SK-N-SH (cell line): ENCODE measurements at regions not wholly inside any gene's neighbourhood (a gene's known extent, or its start where the extent isn't known, plus 50 kb on each side); places are given as distances from the start of the nearest gene placed in this dataset.

Experiments used
- CTCF ChIA-PET: fragments of 300-600, 350-600 bp; formaldehyde crosslinking; extraction: SDS; loops from one replicate; lab custom pipeline; 2021; lab: Yijun Ruan, JAX
- POLR2A ChIA-PET: fragments of 350-600 bp; sonication (Branson Sonifier 250); formaldehyde crosslinking; extraction: SDS; loops from one replicate; lab custom pipeline; 2020; ENCODE audit warnings: antibody characterized with exemption, inconsistent platforms; lab: Yijun Ruan, JAX
- DNase-seq: peaks from one replicate; pipeline ENCODE4 v3.0.0; 2012
- H2AFZ ChIP-seq: fragments of 200-600 bp; sonication (generic); 2 replicates; pipeline ENCODE4 v1.8.1; 2016; ENCODE audit warnings: antibody characterized with exemption, mild to moderate bottlenecking, low read depth
- H3F3A ChIP-seq: fragments of 200-600 bp; sonication (generic); replicated peaks from 2 replicates; pipeline ENCODE3; 2016; ENCODE audit warnings: antibody characterized with exemption, mild to moderate bottlenecking; ENCODE audit not compliant: insufficient read depth
- H3K27ac ChIP-seq, 2 experiments: fragments of 200-500 bp in 1 of 2; fragments of 200-600 bp in 1 of 2; sonication (Bioruptor generic) in 1 of 2; sonication (generic), shearing (Covaris generic) in 1 of 2; 2 replicates each; pipeline versions ENCODE4 v1.5.1 to v1.6.1; 2014 to 2016; ENCODE audit warnings: low read depth in 2 of 2, inconsistent platforms in 1 of 2, low read length in 1 of 2, mild to moderate bottlenecking in 1 of 2, mixed read lengths in 1 of 2
- H3K27me3 ChIP-seq: fragments of 200-600 bp; sonication (generic), shearing (Covaris generic); 2 replicates; pipeline ENCODE4 v1.6.1; 2016; ENCODE audit warnings: mixed run types; ENCODE audit not compliant: insufficient read depth
- H3K36me3 ChIP-seq, 2 experiments: fragments of 200-500 bp in 1 of 2; fragments of 200-600 bp in 1 of 2; sonication (Bioruptor generic) in 1 of 2; sonication (generic) in 1 of 2; replicated peaks in 1 of 2; 2 replicates each; pipeline versions ENCODE3 to v1.5.1; 2014 to 2016; ENCODE audit warnings: low read length in 1 of 2, mild to moderate bottlenecking in 1 of 2; ENCODE audit not compliant: insufficient read depth in 2 of 2, control insufficient read depth in 1 of 2
- H3K4me1 ChIP-seq, 2 experiments: fragments of 200-500 bp in 1 of 2; fragments of 200-600 bp in 1 of 2; sonication (Bioruptor generic) in 1 of 2; sonication (generic), shearing (Covaris generic) in 1 of 2; 2 replicates each; pipeline versions ENCODE4 v1.5.1 to v1.6.1; 2014 to 2016; ENCODE audit warnings: low read depth in 1 of 2, low read length in 1 of 2, mixed run types in 1 of 2; ENCODE audit not compliant: insufficient read depth in 2 of 2, control insufficient read depth in 1 of 2
- H3K4me2 ChIP-seq: fragments of 200-600 bp; sonication (generic), shearing (Covaris generic); 2 replicates; pipeline ENCODE4 v1.6.1; 2017; ENCODE audit warnings: mixed run types
- H3K4me3 ChIP-seq, 2 experiments: fragments of 200-500 bp in 1 of 2; fragments of 200-600 bp in 1 of 2; sonication (Bioruptor generic) in 1 of 2; sonication (generic), shearing (Covaris generic) in 1 of 2; 2 replicates each; pipeline versions ENCODE4 v1.5.1 to v1.8.1; 2014 to 2016; ENCODE audit warnings: low read depth in 2 of 2, inconsistent platforms in 1 of 2, low read length in 1 of 2, mild to moderate bottlenecking in 1 of 2, mixed read lengths in 1 of 2, moderate library complexity in 1 of 2
- H3K79me2 ChIP-seq: fragments of 200-600 bp; sonication (generic); 2 replicates; pipeline ENCODE4 v1.8.1; 2017; ENCODE audit warnings: mild to moderate bottlenecking; ENCODE audit not compliant: insufficient read depth
- H3K9ac ChIP-seq: fragments of 200-600 bp; sonication (generic); 2 replicates; pipeline ENCODE4 v1.6.1; 2017; ENCODE audit warnings: mixed run types
- H3K9me2 ChIP-seq: fragments of 200-600 bp; sonication (generic); 2 replicates; pipeline ENCODE4 v1.6.1; 2017; ENCODE audit warnings: mixed run types
- H3K9me3 ChIP-seq: fragments of 200-600 bp; sonication (generic); 2 replicates; pipeline ENCODE4 v1.6.1; 2017; ENCODE audit warnings: mixed run types, mild to moderate bottlenecking, moderate library complexity
- H4K20me1 ChIP-seq: fragments of 200-600 bp; sonication (generic); 2 replicates; pipeline ENCODE4 v1.6.1; 2017; ENCODE audit warnings: mild to moderate bottlenecking, mixed run types; ENCODE audit not compliant: insufficient read depth
- CHD2 ChIP-seq: fragments of 150-350 bp; IDR thresholded peaks from 2 replicates; pipeline ENCODE4 v1.6.1; 2018; ENCODE audit warnings: low read length; ENCODE audit not compliant: partially characterized antibody
- EP300 ChIP-seq, 2 experiments: IDR thresholded peaks; 2 replicates each; pipeline versions ENCODE4 v1.4.0 to v1.6.1; 2012; ENCODE audit warnings: borderline replicate concordance in 1 of 2, low read depth in 1 of 2, low read length in 1 of 2
- FOSL2 ChIP-seq: IDR thresholded peaks from 2 replicates; pipeline ENCODE4 v1.4.0; 2012; ENCODE audit warnings: low read depth, mild to moderate bottlenecking, moderate library complexity, borderline replicate concordance
- FOXJ3 ChIP-seq: sonication (generic); formaldehyde crosslinking; IDR thresholded peaks from 2 replicates; pipeline ENCODE4 v1.5.1; 2020; ENCODE audit warnings: mild to moderate bottlenecking, missing genetic modification reagents
- FOXM1 ChIP-seq: IDR thresholded peaks from 2 replicates; pipeline ENCODE4 v1.4.0; 2012; ENCODE audit warnings: low read depth, mild to moderate bottlenecking
- GABPA ChIP-seq: IDR thresholded peaks from 2 replicates; pipeline ENCODE4 v1.4.0; 2012; ENCODE audit warnings: low read depth, mild to moderate bottlenecking
- MEF2A ChIP-seq: IDR thresholded peaks from 2 replicates; pipeline ENCODE4 v1.4.0; 2012; ENCODE audit warnings: low read depth, borderline replicate concordance
- MXI1 ChIP-seq: IDR thresholded peaks from 2 replicates; pipeline ENCODE4 v1.6.1; 2012; ENCODE audit warnings: mild to moderate bottlenecking, low read depth, low read length, improper control_type of control experiment
- POLR2AphosphoS5 ChIP-seq: IDR thresholded peaks from 2 replicates; pipeline ENCODE4 v1.6.1; 2012; ENCODE audit warnings: low read depth, low read length
- RCOR1 ChIP-seq: fragments of 150-350 bp; IDR thresholded peaks from 2 replicates; pipeline ENCODE4 v1.6.1; 2017; ENCODE audit warnings: antibody characterized with exemption, low read length
- RXRA ChIP-seq: IDR thresholded peaks from 2 replicates; pipeline ENCODE4 v1.4.0; 2012; ENCODE audit warnings: low read depth, mild to moderate bottlenecking, borderline replicate concordance
- SMC3 ChIP-seq: IDR thresholded peaks from 2 replicates; pipeline ENCODE4 v1.6.1; 2012; ENCODE audit warnings: low read depth, low read length, improper control_type of control experiment
- TCF12 ChIP-seq: IDR thresholded peaks from 2 replicates; pipeline ENCODE4 v1.4.0; 2012
- YY1 ChIP-seq: IDR thresholded peaks from 2 replicates; pipeline ENCODE4 v1.4.0; 2012; ENCODE audit warnings: low read depth, mild to moderate bottlenecking
- WGBS: methylation state at CpG from one replicate; pipeline ENCODE4 v1.1.6; 2017; ENCODE audit warnings: low lambda C conversion rate; 5-methylcytosine and 5-hydroxymethylcytosine counted together
- TF ChIP-seq, protein P1 (sequence below): IDR thresholded peaks from 2 replicates; pipeline ENCODE4 v1.6.1; 2012; ENCODE audit warnings: mild to moderate bottlenecking, low read depth, low read length, moderate library complexity
- TF ChIP-seq, protein P2 (sequence below): IDR thresholded peaks from 2 replicates; pipeline ENCODE4; 2012
- TF ChIP-seq, protein P3 (sequence below): fragments of 200-600 bp; sonication (generic); IDR thresholded peaks from 2 replicates; pipeline ENCODE4 v1.6.1; 2017; ENCODE audit warnings: antibody characterized with exemption, mild to moderate bottlenecking, moderate library complexity
- TF ChIP-seq, protein P4 (sequence below): IDR thresholded peaks from 2 replicates; pipeline ENCODE4 v1.4.0; 2012; ENCODE audit warnings: low read depth, borderline replicate concordance

DNA sequence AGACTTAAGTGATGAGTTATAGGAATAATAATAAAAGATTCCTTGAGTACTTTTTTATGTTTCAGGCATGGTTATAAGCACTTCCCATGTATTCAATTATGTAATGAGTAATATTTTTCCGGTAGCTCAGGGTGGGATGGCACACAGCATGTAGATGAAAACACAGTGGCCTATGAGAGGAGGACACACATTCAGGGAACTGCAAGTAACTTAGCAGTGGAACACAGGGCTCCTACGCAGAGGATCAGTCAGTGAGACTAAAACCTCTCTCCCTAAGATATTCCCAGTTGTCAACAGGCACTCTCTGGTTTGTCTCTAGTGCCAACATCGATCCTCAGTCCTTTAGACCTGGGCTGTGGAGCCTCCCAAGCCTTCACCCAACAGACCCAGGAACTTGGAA lies 219.4 kb downstream of the DIO2 start (continued):
- TF ChIP-seq, protein P1, sequence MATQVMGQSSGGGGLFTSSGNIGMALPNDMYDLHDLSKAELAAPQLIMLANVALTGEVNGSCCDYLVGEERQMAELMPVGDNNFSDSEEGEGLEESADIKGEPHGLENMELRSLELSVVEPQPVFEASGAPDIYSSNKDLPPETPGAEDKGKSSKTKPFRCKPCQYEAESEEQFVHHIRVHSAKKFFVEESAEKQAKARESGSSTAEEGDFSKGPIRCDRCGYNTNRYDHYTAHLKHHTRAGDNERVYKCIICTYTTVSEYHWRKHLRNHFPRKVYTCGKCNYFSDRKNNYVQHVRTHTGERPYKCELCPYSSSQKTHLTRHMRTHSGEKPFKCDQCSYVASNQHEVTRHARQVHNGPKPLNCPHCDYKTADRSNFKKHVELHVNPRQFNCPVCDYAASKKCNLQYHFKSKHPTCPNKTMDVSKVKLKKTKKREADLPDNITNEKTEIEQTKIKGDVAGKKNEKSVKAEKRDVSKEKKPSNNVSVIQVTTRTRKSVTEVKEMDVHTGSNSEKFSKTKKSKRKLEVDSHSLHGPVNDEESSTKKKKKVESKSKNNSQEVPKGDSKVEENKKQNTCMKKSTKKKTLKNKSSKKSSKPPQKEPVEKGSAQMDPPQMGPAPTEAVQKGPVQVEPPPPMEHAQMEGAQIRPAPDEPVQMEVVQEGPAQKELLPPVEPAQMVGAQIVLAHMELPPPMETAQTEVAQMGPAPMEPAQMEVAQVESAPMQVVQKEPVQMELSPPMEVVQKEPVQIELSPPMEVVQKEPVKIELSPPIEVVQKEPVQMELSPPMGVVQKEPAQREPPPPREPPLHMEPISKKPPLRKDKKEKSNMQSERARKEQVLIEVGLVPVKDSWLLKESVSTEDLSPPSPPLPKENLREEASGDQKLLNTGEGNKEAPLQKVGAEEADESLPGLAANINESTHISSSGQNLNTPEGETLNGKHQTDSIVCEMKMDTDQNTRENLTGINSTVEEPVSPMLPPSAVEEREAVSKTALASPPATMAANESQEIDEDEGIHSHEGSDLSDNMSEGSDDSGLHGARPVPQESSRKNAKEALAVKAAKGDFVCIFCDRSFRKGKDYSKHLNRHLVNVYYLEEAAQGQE: no peak
- TF ChIP-seq FOXM1 (no peak), SMC3 (no peak), POLR2AphosphoS5 (no peak)

DNA sequence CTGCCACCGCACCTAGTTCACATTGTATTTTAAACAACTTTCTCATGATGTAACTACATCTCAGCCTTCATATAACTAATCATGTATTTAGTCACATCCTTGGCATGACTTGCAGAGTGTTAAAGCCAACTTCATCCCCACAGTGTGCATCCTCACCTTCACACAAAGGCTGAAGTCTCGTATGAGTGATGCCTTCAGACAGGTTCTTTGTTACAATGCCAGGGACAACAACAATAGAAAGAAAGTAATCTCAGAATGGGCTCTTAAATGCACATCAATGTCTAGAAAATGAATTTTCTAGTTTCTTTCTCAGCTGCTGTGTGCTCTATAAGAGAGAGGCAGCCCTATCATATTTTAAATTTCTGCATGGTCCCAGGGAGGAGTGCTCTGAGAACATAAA lies 221.3 kb downstream of the DIO2 start:
- Histone ChIP-seq H3K4me1 (no peaks in the 10 kb centered on the region), H3K4me2 (no peak overlapping the region), H3K9ac (no peak overlapping the region), H3F3A (no peaks in the 10 kb centered on the region), H3K27me3 (no peaks in the 10 kb centered on the region), H3K4me3 (no peak overlapping the region), H4K20me1 (no peaks in the 10 kb centered on the region), H3K27ac (no peak overlapping the region), H3K9me3 (no peaks in the 10 kb centered on the region), H3K79me2 (no peaks in the 10 kb centered on the region), H3K36me3 (no peaks in the 10 kb centered on the region), H3K9me2 (no peaks in the 10 kb centered on the region), H2AFZ (no peak overlapping the region)
- WGBS: 6% methylated on average over 2 of the region's 2 CpGs
- TF ChIP-seq SMC3: no peak
- CTCF ChIA-PET: no interaction called here
- POLR2A ChIA-PET: no interaction called here
- DNase-seq: no peak

DNA sequence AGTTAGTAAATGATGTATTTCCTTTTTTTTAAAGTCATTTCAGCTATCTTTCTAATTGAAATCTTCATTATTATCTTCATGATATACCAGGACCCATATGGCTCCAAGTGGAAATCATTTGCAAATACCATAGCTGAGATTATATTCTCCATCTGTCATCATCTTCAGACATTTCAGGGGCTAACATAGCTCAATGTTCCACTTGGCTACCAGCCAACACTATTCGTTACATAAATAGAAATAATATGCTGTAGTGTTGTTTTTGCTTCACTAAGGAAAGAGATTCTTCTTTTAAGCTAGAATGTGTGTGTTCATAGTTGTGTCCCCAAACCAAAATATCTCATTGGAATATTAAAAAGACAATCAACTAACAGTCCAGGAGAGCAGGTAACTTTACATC lies 225.1 kb downstream of the DIO2 start:
- H2AFZ ChIP-seq: no peak overlapping the region
- no peaks in the 10 kb centered on the region for H4K20me1 ChIP-seq
- WGBS: 28% methylated on average over 1 of the region's 1 CpG
- H3K9ac ChIP-seq: no peak overlapping the region
- H3K9me3 ChIP-seq: no peaks in the 10 kb centered on the region
- ChIA-PET POLR2A (no interaction called here), CTCF (no interaction called here)
- no peaks in the 10 kb centered on the region for H3F3A ChIP-seq
- H3K9me2 ChIP-seq: no peaks in the 10 kb centered on the region
- H3K27ac ChIP-seq: no peak overlapping the region
- H3K4me1 ChIP-seq: no peaks in the 10 kb centered on the region; a peak in 1 of 4 replicates
- H3K27me3 ChIP-seq: no peaks in the 10 kb centered on the region
- H3K4me2 ChIP-seq: no peak overlapping the region
- no peak overlapping the region for H3K4me3 ChIP-seq
- no peaks in the 10 kb centered on the region for H3K36me3 ChIP-seq
- no peaks in the 10 kb centered on the region for H3K79me2 ChIP-seq
- DNase-seq: no peak
- TF ChIP-seq TCF12: no peak
- TF ChIP-seq RXRA: no peak
- no peak for TF ChIP-seq POLR2AphosphoS5
- no peak for TF ChIP-seq FOSL2
- no peak for TF ChIP-seq SMC3
- no peak for TF ChIP-seq EP300 (IDR thresholded peaks at IDR 0.05; ENCODE audit: borderline replicate concordance in 1 of 2, low read depth in 1 of 2, low read length in 1 of 2)
- TF ChIP-seq, protein P2, sequence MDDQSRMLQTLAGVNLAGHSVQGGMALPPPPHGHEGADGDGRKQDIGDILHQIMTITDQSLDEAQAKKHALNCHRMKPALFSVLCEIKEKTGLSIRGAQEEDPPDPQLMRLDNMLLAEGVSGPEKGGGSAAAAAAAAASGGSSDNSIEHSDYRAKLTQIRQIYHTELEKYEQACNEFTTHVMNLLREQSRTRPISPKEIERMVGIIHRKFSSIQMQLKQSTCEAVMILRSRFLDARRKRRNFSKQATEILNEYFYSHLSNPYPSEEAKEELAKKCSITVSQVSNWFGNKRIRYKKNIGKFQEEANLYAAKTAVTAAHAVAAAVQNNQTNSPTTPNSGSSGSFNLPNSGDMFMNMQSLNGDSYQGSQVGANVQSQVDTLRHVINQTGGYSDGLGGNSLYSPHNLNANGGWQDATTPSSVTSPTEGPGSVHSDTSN: no peak
- TF ChIP-seq CHD2: no peak
- TF ChIP-seq YY1: no peak
- no peak for TF ChIP-seq FOXM1
- no peak for TF ChIP-seq RCOR1
- TF ChIP-seq, protein P3, sequence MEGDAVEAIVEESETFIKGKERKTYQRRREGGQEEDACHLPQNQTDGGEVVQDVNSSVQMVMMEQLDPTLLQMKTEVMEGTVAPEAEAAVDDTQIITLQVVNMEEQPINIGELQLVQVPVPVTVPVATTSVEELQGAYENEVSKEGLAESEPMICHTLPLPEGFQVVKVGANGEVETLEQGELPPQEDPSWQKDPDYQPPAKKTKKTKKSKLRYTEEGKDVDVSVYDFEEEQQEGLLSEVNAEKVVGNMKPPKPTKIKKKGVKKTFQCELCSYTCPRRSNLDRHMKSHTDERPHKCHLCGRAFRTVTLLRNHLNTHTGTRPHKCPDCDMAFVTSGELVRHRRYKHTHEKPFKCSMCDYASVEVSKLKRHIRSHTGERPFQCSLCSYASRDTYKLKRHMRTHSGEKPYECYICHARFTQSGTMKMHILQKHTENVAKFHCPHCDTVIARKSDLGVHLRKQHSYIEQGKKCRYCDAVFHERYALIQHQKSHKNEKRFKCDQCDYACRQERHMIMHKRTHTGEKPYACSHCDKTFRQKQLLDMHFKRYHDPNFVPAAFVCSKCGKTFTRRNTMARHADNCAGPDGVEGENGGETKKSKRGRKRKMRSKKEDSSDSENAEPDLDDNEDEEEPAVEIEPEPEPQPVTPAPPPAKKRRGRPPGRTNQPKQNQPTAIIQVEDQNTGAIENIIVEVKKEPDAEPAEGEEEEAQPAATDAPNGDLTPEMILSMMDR: no peak
- TF ChIP-seq FOXJ3 (CRISPR knock-in tag): no peak
- no peak for TF ChIP-seq MEF2A
- TF ChIP-seq GABPA: no peak
- no peak for TF ChIP-seq MXI1
- TF ChIP-seq, protein P4, sequence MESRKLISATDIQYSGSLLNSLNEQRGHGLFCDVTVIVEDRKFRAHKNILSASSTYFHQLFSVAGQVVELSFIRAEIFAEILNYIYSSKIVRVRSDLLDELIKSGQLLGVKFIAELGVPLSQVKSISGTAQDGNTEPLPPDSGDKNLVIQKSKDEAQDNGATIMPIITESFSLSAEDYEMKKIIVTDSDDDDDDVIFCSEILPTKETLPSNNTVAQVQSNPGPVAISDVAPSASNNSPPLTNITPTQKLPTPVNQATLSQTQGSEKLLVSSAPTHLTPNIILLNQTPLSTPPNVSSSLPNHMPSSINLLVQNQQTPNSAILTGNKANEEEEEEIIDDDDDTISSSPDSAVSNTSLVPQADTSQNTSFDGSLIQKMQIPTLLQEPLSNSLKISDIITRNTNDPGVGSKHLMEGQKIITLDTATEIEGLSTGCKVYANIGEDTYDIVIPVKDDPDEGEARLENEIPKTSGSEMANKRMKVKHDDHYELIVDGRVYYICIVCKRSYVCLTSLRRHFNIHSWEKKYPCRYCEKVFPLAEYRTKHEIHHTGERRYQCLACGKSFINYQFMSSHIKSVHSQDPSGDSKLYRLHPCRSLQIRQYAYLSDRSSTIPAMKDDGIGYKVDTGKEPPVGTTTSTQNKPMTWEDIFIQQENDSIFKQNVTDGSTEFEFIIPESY: no peak
